Panc1 (cell line): ENCODE measurements at regions not wholly inside any gene's neighbourhood (a gene's known extent, or its start where the extent isn't known, plus 50 kb on each side); places are given as distances from the start of the nearest gene placed in this dataset.

Source experiments
- ATAC-seq: fragments of 200-7000 bp; cut with Tn5 transposase; 2 replicates; pipeline ENCODE4 v1.9.1; 2020; ENCODE audit warnings: mild to moderate bottlenecking, moderate library complexity
- BruUV-seq: library from RNA; stranded (reverse); fragments of 400-500 nt; replicated peaks from 2 replicates; lab custom pipeline; 2021; lab: Mats Ljungman, UMichigan
- CTCF ChIA-PET: fragments of 300-600 bp; sonication (Branson Sonifier 250); formaldehyde crosslinking; loops from one replicate; lab custom pipeline; 2022; ENCODE audit warnings: antibody characterized with exemption; lab: Charles Lee
- POLR2A ChIA-PET: fragments of 300-600 bp; sonication (Branson Sonifier 250); formaldehyde crosslinking; loops from one replicate; lab custom pipeline; 2022; ENCODE audit warnings: antibody characterized with exemption; lab: Charles Lee
- DNase-seq: peaks from one replicate; pipeline ENCODE4 v3.0.0-alpha.2; 2010; ENCODE audit warnings: low read depth, low spot score
- H3K27ac ChIP-seq: 2 replicates; pipeline ENCODE4 v1.5.1; 2011; ENCODE audit warnings: mild to moderate bottlenecking, low read length, inconsistent platforms
- H3K27me3 ChIP-seq: fragments of 200-500 bp; sonication (Bioruptor generic); 2 replicates; pipeline ENCODE4 v1.6.0; 2014; ENCODE audit warnings: low read length, inconsistent platforms; ENCODE audit not compliant: control insufficient read depth, insufficient read depth
- H3K36me3 ChIP-seq: fragments of 200-500 bp; sonication (Bioruptor generic); 2 replicates; pipeline ENCODE4 v1.5.1; 2014; ENCODE audit warnings: inconsistent platforms, mild to moderate bottlenecking, low read length, moderate library complexity; ENCODE audit not compliant: control insufficient read depth, insufficient read depth
- H3K4me1 ChIP-seq: 2 replicates; pipeline ENCODE4 v1.5.1; 2011; ENCODE audit warnings: inconsistent platforms, mild to moderate bottlenecking, low read length, moderate library complexity; ENCODE audit not compliant: control insufficient read depth, insufficient read depth
- H3K4me3 ChIP-seq, 2 experiments: 2 replicates each; pipeline ENCODE4 v1.5.1; 2011 to 2012; ENCODE audit warnings: low read depth in 2 of 2, low read length in 2 of 2, mild to moderate bottlenecking in 2 of 2, inconsistent platforms in 1 of 2, moderate library complexity in 1 of 2
- H3K9me3 ChIP-seq: fragments of 200-500 bp; sonication (Bioruptor generic); 2 replicates; pipeline ENCODE4 v1.5.1; 2014; ENCODE audit warnings: low read depth, mild to moderate bottlenecking, inconsistent platforms, low read length, moderate library complexity; ENCODE audit not compliant: control insufficient read depth, insufficient read depth
- CTCF ChIP-seq: fragments of 450-650 bp; IDR thresholded peaks from 2 replicates; pipeline ENCODE4 v1.5.1; 2017; ENCODE audit warnings: mild to moderate bottlenecking
- POLR2AphosphoS5 ChIP-seq: IDR thresholded peaks from 2 replicates; pipeline ENCODE4 v1.6.1; 2012; ENCODE audit warnings: mild to moderate bottlenecking, low read depth, low read length, moderate library complexity
- REST ChIP-seq, 2 experiments: IDR thresholded peaks; 2 replicates each; pipeline ENCODE4 v1.6.1; 2011 to 2012; ENCODE audit warnings: low read depth in 2 of 2, control low read depth in 1 of 2, low read length in 1 of 2, mild to moderate bottlenecking in 1 of 2, moderate library complexity in 1 of 2; ENCODE audit not compliant: insufficient read depth in 1 of 2
- SIN3A ChIP-seq: IDR thresholded peaks from 2 replicates; pipeline ENCODE4 v1.6.1; 2012; ENCODE audit warnings: low read depth, mild to moderate bottlenecking, low read length, moderate library complexity, borderline replicate concordance; ENCODE audit not compliant: insufficient read depth
- TCF7L2 ChIP-seq: IDR thresholded peaks from 2 replicates; pipeline ENCODE4 v1.6.1; 2011; ENCODE audit warnings: mild to moderate bottlenecking, low read depth, low read length, inconsistent platforms
- in situ Hi-C: cut with HindIII; loops from 2 replicates; pipeline ENCODE4 v1.10.0; 2016; ENCODE audit warnings: low sequenced_read_pairs, low pct_unique_long_range_greater_than_20kb
- intact Hi-C: fragments of 100-400 bp; cut with micrococcal nuclease; formaldehyde crosslinking; loops from one replicate; pipeline ENCODE4 v1.10.0; 2022; ENCODE audit not compliant: unreplicated experiment

- CTCF ChIA-PET: no interaction called here
- in situ Hi-C loops (no loop called here), intact Hi-C loops (no loop called here)
These were observed 325.8 kb downstream of the AJAP1 start for GRCh38 chr1:4980211-4980610.

GRCh38 chr1:4978660-4979390 lies 324.4 kb downstream of the AJAP1 start:
- ATAC-seq: no peak
- no peaks in the 10 kb centered on the region for H3K4me1 ChIP-seq
- no peak for TF ChIP-seq CTCF
- no peak for TF ChIP-seq POLR2AphosphoS5
- TF ChIP-seq REST (IDR thresholded peaks at IDR 0.05; ENCODE audit: insufficient read depth in 1 of 2, low read depth in 2 of 2, low read length in 1 of 2): no peak
- no peak for TF ChIP-seq SIN3A
- TF ChIP-seq TCF7L2: no peak
- no peaks in the 10 kb centered on the region; the same call in 1 of the 2 replicates for H3K27me3 ChIP-seq
- in situ Hi-C loops (no loop called here), intact Hi-C loops (no loop called here)
- H3K36me3 ChIP-seq: no peaks in the 10 kb centered on the region
- H3K27ac ChIP-seq: no peak overlapping the region
- no peak for DNase-seq
- no peaks in the 10 kb centered on the region for H3K9me3 ChIP-seq
- H3K4me3 ChIP-seq: no peak overlapping the region
- ChIA-PET CTCF (no interaction called here), POLR2A (no interaction called here)
- no TSS peak for BruUV-seq

More at GRCh38 chr1:4980211-4980610, 325.8 kb downstream of the AJAP1 start:
- H3K9me3 ChIP-seq: no peaks in the 10 kb centered on the region
- H3K36me3 ChIP-seq: no peaks in the 10 kb centered on the region
- no peak for TF ChIP-seq REST (IDR thresholded peaks at IDR 0.05; ENCODE audit: insufficient read depth in 1 of 2, low read depth in 2 of 2, low read length in 1 of 2)
- ATAC-seq (no peak), DNase-seq (no peak)
- H3K4me1 ChIP-seq: no peaks in the 10 kb centered on the region
- no peaks in the 10 kb centered on the region; the same call in 1 of the 2 replicates for H3K27me3 ChIP-seq
- no peak overlapping the region for H3K4me3 ChIP-seq
- POLR2A ChIA-PET: no interaction called here
- BruUV-seq: no TSS peak
- H3K27ac ChIP-seq: no peak overlapping the region
